GM12878 (cell line): ENCODE measurements at regions not wholly inside any gene's neighbourhood (a gene's known extent, or its start where the extent isn't known, plus 50 kb on each side); places are given as distances from the start of the nearest gene placed in this dataset.

ENCODE experiments used
- ATAC-seq: fragments of 200-7000 bp; cut with Tn5 transposase; 3 replicates; pipeline ENCODE4 v1.9.1; 2020; ENCODE audit warnings: mild to moderate bottlenecking, moderate library complexity
- BruUV-seq: library from RNA; stranded (reverse); fragments of 400-500 nt; replicated peaks from 2 replicates; lab custom pipeline; 2021; lab: Mats Ljungman, UMichigan
- CTCF ChIA-PET: fragments of 300-600 bp; sonication (Branson Sonifier 250); formaldehyde crosslinking; extraction: SDS; loops from one replicate; lab custom pipeline; 2021; ENCODE audit warnings: inconsistent platforms; lab: Yijun Ruan, JAX
- POLR2A ChIA-PET: fragments of 350-600 bp; formaldehyde crosslinking; extraction: SDS; loops from one replicate; lab custom pipeline; 2021; ENCODE audit warnings: inconsistent platforms; lab: Charles Lee
- RAD21 ChIA-PET: fragments of 300-600 bp; sonication (Branson Sonifier 250); formaldehyde crosslinking; loops from one replicate; lab custom pipeline; 2023; ENCODE audit warnings: antibody characterized with exemption; ENCODE audit not compliant: unreplicated experiment; lab: Charles Lee
- SMC1A ChIA-PET: fragments of 300-600 bp; sonication (Branson Sonifier 250); formaldehyde crosslinking; loops from one replicate; lab custom pipeline; 2023; ENCODE audit not compliant: unreplicated experiment, uncharacterized antibody; lab: Charles Lee
- DNase-seq: peaks from one replicate; pipeline ENCODE4 v3.0.0-alpha.2; 2011; ENCODE audit warnings: low read depth, low spot score
- FAIRE-seq: peaks from 3 replicates; lab custom pipeline; 2011; peaks lifted over from hg19 to GRCh38; lab: Jason Lieb, UNC
- H2AFZ ChIP-seq: 2 replicates; pipeline ENCODE4 v1.6.0; 2011; ENCODE audit warnings: low read depth, low read length, control low read depth; ENCODE audit not compliant: control insufficient read depth
- H3K27ac ChIP-seq: 2 replicates; pipeline ENCODE4 v1.5.1; 2011; ENCODE audit warnings: control low read depth; ENCODE audit not compliant: control insufficient read depth, insufficient read depth
- H3K27me3 ChIP-seq, 2 experiments: replicated peaks in 1 of 2; 2 replicates each; pipeline versions ENCODE4 v1.6.0 to v1.6.1; 2011; ENCODE audit warnings: low read length in 1 of 2; ENCODE audit not compliant: control insufficient read depth in 2 of 2, insufficient read depth in 2 of 2
- H3K36me3 ChIP-seq, 2 experiments: 2 replicates each; pipeline ENCODE4 v1.5.1; 2011; ENCODE audit warnings: low read length in 1 of 2; ENCODE audit not compliant: control insufficient read depth in 2 of 2, insufficient read depth in 2 of 2
- H3K4me1 ChIP-seq: 2 replicates; pipeline ENCODE4 v1.6.1; 2011; ENCODE audit warnings: mild to moderate bottlenecking, low read length, moderate library complexity, mixed read lengths; ENCODE audit not compliant: control insufficient read depth, insufficient read depth
- H3K4me2 ChIP-seq: 2 replicates; pipeline ENCODE4 v1.6.0; 2011; ENCODE audit warnings: control low read depth; ENCODE audit not compliant: control insufficient read depth, insufficient read depth
- H3K4me3 ChIP-seq: fragments of 200-600 bp; sonication (generic); 2 replicates; pipeline ENCODE4 v1.5.1; 2016
- H3K79me2 ChIP-seq: 2 replicates; pipeline ENCODE4 v1.6.0; 2011; ENCODE audit warnings: low read length; ENCODE audit not compliant: control insufficient read depth, insufficient read depth
- H3K9ac ChIP-seq: 2 replicates; pipeline ENCODE4 v1.8.0; 2011; ENCODE audit warnings: low read length, control low read depth, mixed read lengths; ENCODE audit not compliant: control insufficient read depth, insufficient read depth
- H3K9me3 ChIP-seq: replicated peaks from 3 replicates; pipeline ENCODE4 v1.5.1; 2011; ENCODE audit warnings: mild to moderate bottlenecking, low read length; ENCODE audit not compliant: control insufficient read depth, insufficient read depth
- H4K20me1 ChIP-seq: 2 replicates; pipeline ENCODE4 v1.6.0; 2011; ENCODE audit not compliant: control insufficient read depth, insufficient read depth
- EZH2 ChIP-seq: IDR thresholded peaks from 2 replicates; pipeline ENCODE4 v1.6.1; 2012; ENCODE audit warnings: low read depth, mild to moderate bottlenecking, control low read depth, inconsistent platforms, low read length, borderline replicate concordance; ENCODE audit not compliant: control insufficient read depth
- IKZF1 ChIP-seq: fragments of 450-650 bp; conservative IDR thresholded peaks from 2 replicates; pipeline ENCODE4 v1.6.1; 2017; ENCODE audit warnings: antibody characterized with exemption, mild to moderate bottlenecking
- KDM1A ChIP-seq: fragments of 200-600 bp; sonication (generic); IDR thresholded peaks from 2 replicates; pipeline ENCODE4 v1.6.1; 2016; ENCODE audit warnings: borderline replicate concordance
- PAX5 ChIP-seq: IDR thresholded peaks from 2 replicates; pipeline ENCODE4 v1.6.1; 2011; ENCODE audit warnings: low read depth, low read length, borderline replicate concordance
- RB1 ChIP-seq: fragments of 450-650 bp; formaldehyde crosslinking; IDR thresholded peaks from 2 replicates; pipeline ENCODE4 v1.6.1; 2017; ENCODE audit warnings: mild to moderate bottlenecking, borderline replicate concordance
- SIN3A ChIP-seq: IDR thresholded peaks from 2 replicates; pipeline ENCODE4 v1.6.1; 2012; ENCODE audit warnings: low read depth, low read length, improper control_type of control experiment
- SIX5 ChIP-seq: IDR thresholded peaks from 2 replicates; pipeline ENCODE4 v1.6.1; 2011; ENCODE audit warnings: mild to moderate bottlenecking, low read depth, low read length, moderate library complexity; ENCODE audit not compliant: severe bottlenecking
- SKIL ChIP-seq: fragments of 450-650 bp; IDR thresholded peaks from 2 replicates; pipeline ENCODE4 v1.6.1; 2017; ENCODE audit warnings: mild to moderate bottlenecking, low read depth, inconsistent platforms; ENCODE audit not compliant: poor library complexity, severe bottlenecking
- TCF3 ChIP-seq: IDR thresholded peaks from 2 replicates; pipeline ENCODE4 v1.6.1; 2012; ENCODE audit warnings: low read depth, mild to moderate bottlenecking, low read length, borderline replicate concordance; ENCODE audit not compliant: insufficient read depth
- ZBTB4 ChIP-seq: fragments of 450-650 bp; formaldehyde crosslinking; IDR thresholded peaks from 2 replicates; pipeline ENCODE4 v1.4.0; 2022; ENCODE audit warnings: mild to moderate bottlenecking, moderate library complexity
- ZNF384 ChIP-seq: IDR thresholded peaks from 2 replicates; pipeline ENCODE4 v1.6.1; 2012; ENCODE audit warnings: low read depth, mild to moderate bottlenecking, low read length, improper control_type of control experiment, borderline replicate concordance
- WGBS: methylation state at CpG from one replicate; pipeline ENCODE4 v1.1.6; 2016; ENCODE audit warnings: low lambda C conversion rate; ENCODE audit not compliant: insufficient replicate concordance, insufficient coverage; ENCODE audit errors: missing lambda C conversion rate; 5-methylcytosine and 5-hydroxymethylcytosine counted together
- in situ Hi-C: fragments of 300-500 bp; cut with MboI; formaldehyde crosslinking; loops from 9 replicates; pipeline ENCODE4 v1.14.3; 2018; ENCODE audit warnings: mixed read lengths
- intact Hi-C: fragments of 100-400 bp; cut with micrococcal nuclease; formaldehyde crosslinking; loops from one replicate; pipeline ENCODE4 v1.14.2; 2022; ENCODE audit not compliant: unreplicated experiment
- TF ChIP-seq, protein P1 (sequence below): fragments of 450-650 bp; formaldehyde crosslinking; IDR thresholded peaks from 2 replicates; pipeline ENCODE4 v1.5.0; 2022; ENCODE audit warnings: mild to moderate bottlenecking, missing genetic modification characterization

GRCh38 chr10:108904163-108904838, 1019.0 kb downstream of the XPNPEP1 start:
- in situ Hi-C loops: no loop called here
- no peaks in the 10 kb centered on the region for H3K9me3 ChIP-seq
- no peaks in the 10 kb centered on the region for H3K79me2 ChIP-seq
- H3K4me2 ChIP-seq: no peak overlapping the region
- H3K4me3 ChIP-seq: no peak overlapping the region
- ChIA-PET CTCF (interaction anchor here (1.1 kb wide), 1 partner anchor 10 kb away, joined by 3 read pairs; no protein-coding TSS in a partner anchor), SMC1A (interaction anchor here (1.1 kb wide), 1 partner anchor 29 kb away, joined by 4 read pairs; no protein-coding TSS in a partner anchor), POLR2A (interaction anchor here (0.6 to 0.7 kb wide), 3 partner anchors 370 to 1479 kb away, joined by 3 to 4 read pairs (median 4); no protein-coding TSS in a partner anchor), RAD21 (no interaction called here)
- DNase-seq: no peak
- no peak overlapping the region for H3K9ac ChIP-seq
- H3K36me3 ChIP-seq: no peaks in the 10 kb centered on the region
- no peak overlapping the region for H3K27ac ChIP-seq
- intact Hi-C loops: no loop called here
- no peaks in the 10 kb centered on the region for H3K4me1 ChIP-seq
- ATAC-seq: no peak
- H4K20me1 ChIP-seq: no peaks in the 10 kb centered on the region
- 73% methylated on average over 5 of the region's 5 CpGs for WGBS
- no peak overlapping the region for H2AFZ ChIP-seq
- no peak for FAIRE-seq
- H3K27me3 ChIP-seq: peaks cover 0 to 2% of the 10 kb centered on the region in 2 experiments; a peak in 1 of 4 replicates
- BruUV-seq: no TSS peak
- TF ChIP-seq IKZF1 (no peak), RB1 (no peak), KDM1A (no peak), ZBTB4 (no peak), SKIL (no peak), SIX5 (no peak), TCF3 (no peak), EZH2 (no peak), PAX5 (no peak), SIN3A (no peak), ZNF384 (no peak)
- TF ChIP-seq, protein P1, sequence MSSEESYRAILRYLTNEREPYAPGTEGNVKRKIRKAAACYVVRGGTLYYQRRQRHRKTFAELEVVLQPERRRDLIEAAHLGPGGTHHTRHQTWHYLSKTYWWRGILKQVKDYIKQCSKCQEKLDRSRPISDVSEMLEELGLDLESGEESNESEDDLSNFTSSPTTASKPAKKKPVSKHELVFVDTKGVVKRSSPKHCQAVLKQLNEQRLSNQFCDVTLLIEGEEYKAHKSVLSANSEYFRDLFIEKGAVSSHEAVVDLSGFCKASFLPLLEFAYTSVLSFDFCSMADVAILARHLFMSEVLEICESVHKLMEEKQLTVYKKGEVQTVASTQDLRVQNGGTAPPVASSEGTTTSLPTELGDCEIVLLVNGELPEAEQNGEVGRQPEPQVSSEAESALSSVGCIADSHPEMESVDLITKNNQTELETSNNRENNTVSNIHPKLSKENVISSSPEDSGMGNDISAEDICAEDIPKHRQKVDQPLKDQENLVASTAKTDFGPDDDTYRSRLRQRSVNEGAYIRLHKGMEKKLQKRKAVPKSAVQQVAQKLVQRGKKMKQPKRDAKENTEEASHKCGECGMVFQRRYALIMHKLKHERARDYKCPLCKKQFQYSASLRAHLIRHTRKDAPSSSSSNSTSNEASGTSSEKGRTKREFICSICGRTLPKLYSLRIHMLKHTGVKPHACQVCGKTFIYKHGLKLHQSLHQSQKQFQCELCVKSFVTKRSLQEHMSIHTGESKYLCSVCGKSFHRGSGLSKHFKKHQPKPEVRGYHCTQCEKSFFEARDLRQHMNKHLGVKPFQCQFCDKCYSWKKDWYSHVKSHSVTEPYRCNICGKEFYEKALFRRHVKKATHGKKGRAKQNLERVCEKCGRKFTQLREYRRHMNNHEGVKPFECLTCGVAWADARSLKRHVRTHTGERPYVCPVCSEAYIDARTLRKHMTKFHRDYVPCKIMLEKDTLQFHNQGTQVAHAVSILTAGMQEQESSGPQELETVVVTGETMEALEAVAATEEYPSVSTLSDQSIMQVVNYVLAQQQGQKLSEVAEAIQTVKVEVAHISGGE: no peak
